SW 1271 (cell line): ENCODE measurements at regions not wholly inside any gene's neighbourhood (a gene's known extent, or its start where the extent isn't known, plus 50 kb on each side); places are given as distances from the start of the nearest gene placed in this dataset.
"Not testable (repeated sequence)": the region's sequence is repeated elsewhere in the genome, so short reads cannot be mapped to it uniquely, and the experiment has no call there.

Experiments used
- DNase-seq, 2 experiments: peaks; one replicate each; lab custom pipeline; 2025; lab: John Stamatoyannopoulos, UW

DNA sequence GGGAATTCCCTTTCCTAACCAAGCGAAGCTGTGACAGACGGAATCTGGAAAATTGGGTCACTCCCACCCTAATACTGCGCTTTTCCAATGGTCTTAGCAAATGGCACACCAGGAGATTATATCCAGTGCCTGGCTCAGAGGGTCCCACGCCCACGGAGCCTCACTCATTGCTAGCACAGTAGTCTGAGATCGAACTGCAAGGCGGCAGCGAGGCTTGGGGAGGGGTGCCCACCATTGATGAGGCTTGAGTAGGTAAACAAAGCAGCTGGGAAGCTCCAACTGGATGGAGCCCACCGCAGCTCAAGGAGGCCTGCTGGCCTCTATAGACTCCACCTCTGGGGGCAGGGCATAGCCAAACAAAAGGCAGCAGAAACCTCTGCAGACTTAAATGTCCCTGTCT, 523.9 kb downstream of the KCNH5 start:
- DNase-seq, result not testable (repeated sequence)

- DNase-seq, result no peak
These were observed 517.0 kb downstream of the KCNH5 start for GRCh38 chr14:62528296-62528695.

- no peak for DNase-seq
These were observed 513.1 kb downstream of the KCNH5 start for GRCh38 chr14:62532181-62532580.

DNA sequence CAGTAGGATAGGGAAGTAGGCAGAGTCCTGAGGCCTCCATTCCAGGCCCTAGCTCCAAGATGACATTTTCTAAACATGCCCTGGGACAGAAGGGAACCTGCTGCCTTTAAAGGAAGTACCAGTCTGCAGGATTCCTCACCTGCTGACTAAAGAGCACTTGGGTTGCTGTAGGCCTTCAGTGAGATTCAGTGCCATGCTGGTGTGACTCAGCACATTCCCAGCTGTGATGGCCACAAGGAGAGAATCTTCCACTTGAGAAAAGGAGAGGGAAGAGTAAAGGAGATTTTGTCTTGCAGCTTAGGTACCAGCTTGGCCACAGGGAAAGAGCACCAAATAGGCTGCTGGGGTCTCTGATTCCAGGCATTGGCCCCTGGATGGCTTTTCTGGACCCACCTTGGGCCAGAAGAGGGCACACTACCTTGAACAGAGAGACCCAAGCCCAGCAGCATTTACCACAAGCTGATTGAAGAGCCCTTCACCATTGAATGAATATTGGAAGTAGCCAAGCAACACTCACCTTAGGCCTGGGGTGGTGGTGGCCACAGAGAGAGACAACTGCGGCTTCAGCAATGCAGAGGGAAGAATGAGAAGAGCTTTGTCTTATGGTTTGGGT, 498.3 kb downstream of the KCNH5 start:
- no peak for DNase-seq

GRCh38 chr14:62557416-62557815, 487.8 kb downstream of the KCNH5 start:
- no peak for DNase-seq

- no peak for DNase-seq
These were observed 486.8 kb downstream of the KCNH5 start for GRCh38 chr14:62558451-62558850.

GRCh38 chr14:62585247-62585646, 460.0 kb downstream of the KCNH5 start:
- no peak for DNase-seq

- no peak for DNase-seq
These were observed 452.4 kb downstream of the KCNH5 start for GRCh38 chr14:62592877-62593276.

GRCh38 chr14:62597143-62597542, 448.1 kb downstream of the KCNH5 start:
- DNase-seq, result no peak

GRCh38 chr14:62599616-62600385, 445.5 kb downstream of the KCNH5 start:
- DNase-seq, result no peak

GRCh38 chr14:62602712-62603111, 442.5 kb downstream of the KCNH5 start:
- DNase-seq, result no peak

DNA sequence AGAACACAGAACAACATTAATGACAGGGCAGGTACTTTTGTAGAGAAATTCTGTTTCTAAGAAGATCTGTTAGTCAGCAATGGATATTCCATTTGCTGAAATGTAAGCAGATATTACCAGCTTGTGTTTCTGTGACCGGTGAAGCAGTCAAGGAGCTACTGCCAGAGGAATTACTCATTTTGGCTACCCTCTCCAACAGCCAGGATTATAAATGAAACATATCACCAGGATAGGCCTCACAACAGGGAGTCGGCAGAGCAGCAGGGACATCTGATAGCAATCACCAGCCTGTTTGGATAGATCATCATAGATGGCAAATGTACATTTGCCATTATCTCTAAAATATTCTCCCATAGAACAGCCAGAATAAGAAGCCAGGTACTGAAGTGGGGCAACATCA, 440.7 kb downstream of the KCNH5 start:
- no peak for DNase-seq

DNA sequence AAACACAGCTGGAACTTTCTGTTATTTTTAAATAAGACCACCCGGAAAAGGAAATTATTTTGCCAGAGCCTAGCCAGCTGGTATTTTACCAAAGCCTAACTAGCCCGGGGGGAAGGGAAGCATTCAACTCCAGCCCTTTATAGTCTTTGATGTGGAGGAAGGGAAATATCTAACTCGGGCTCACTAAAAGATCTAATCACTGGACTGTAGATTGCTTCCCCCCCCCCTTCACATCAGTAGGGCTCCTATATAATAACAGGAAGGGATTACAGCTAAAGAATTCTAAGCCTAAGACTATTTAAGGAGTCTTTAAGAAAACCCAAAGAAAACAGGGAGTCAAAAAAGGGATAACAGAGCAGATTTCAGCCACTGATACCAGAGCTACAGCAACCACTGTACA, 431.1 kb downstream of the KCNH5 start:
- no peak for DNase-seq

DNA sequence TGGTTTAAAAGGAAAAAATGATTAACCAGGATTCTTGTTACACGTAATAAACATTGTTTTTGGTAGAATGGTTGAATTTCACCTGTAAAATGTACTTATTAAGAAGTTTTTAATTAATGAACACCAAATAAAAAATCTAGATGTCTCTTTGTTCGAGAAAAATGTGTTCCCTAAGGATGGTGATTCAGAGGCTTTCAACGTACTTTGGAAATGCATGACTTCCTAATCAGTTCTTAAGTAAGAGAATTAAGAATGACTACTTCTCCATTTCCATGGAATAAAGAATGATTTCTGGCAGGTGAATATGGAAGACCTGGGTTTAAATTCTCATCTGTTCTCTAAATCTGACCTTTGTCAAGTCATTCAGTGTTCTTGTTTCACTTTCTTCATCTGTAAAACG, 428.6 kb downstream of the KCNH5 start:
- no peak for DNase-seq

DNA sequence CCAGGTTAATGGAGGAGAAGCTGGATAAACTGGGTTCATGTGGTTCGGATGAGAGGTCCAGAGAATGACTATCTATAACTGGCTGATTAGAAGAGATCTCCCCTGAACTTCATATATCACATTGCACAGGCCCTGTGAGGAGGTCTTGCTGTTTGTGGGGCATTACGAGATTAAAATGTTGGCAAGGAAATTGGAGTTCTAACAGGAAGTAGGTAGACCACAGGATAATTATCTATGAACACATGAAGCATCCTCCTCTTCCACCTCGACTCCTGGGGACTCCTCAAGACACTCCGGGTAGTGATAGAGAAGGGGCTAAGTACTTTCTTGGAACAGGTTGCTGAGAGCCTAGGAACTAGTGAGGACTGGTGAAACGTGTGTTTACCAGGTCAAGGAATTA, 418.8 kb downstream of the KCNH5 start:
- DNase-seq, result no peak

- no peak for DNase-seq
These were observed 416.0 kb downstream of the KCNH5 start for GRCh38 chr14:62629176-62629725.

DNA sequence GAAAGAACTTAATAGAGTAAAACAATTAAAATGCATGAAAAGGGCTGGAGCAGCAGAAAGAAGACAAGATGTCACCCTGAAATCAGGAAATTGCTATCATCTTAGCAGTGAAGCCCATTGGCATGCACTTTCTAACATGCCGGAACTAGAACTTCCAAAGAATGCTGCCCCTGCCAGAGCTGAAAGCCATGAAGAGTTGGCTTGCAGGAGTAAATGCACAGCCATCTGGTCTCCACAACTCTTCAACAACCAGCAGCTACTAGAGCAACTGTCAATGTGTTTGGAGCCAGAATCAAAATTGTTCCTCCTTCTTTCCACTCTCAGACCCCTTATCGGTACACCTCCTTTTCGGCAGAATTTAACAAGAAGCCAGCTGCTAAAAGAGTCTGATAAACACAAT, 414.1 kb downstream of the KCNH5 start:
- no peak for DNase-seq

- no peak for DNase-seq
These were observed 412.5 kb downstream of the KCNH5 start for GRCh38 chr14:62632771-62633170.

GRCh38 chr14:62645649-62646048, 399.6 kb downstream of the KCNH5 start:
- no peak for DNase-seq
